ENCODE measurements at regions not wholly inside any gene's neighbourhood (a gene's known extent, or its start where the extent isn't known, plus 50 kb on each side); places are given as distances from the start of the nearest gene placed in this dataset.

GRCh38 chr9:124197177-124198095, 60.3 kb upstream of the NEK6 start:
- no peak for TF ChIP-seq TEAD4 (IDR thresholded peaks at IDR 0.05)
- TF ChIP-seq REST (IDR thresholded peaks at IDR 0.05; ENCODE audit: low read depth) = no peak
- TF ChIP-seq CEBPB (IDR thresholded peaks at IDR 0.05) = no peak
- no peak for TF ChIP-seq USF1 (IDR thresholded peaks at IDR 0.05)
- TF ChIP-seq YY1 (IDR thresholded peaks at IDR 0.05; ENCODE audit: low read depth) = no peak
- no peak for TF ChIP-seq EP300 (IDR thresholded peaks at IDR 0.05; ENCODE audit: borderline replicate concordance)
- no peak for TF ChIP-seq RAD21 (IDR thresholded peaks at IDR 0.05; ENCODE audit: low read depth)
- TF ChIP-seq MAX (IDR thresholded peaks at IDR 0.05) = no peak
- no peak for TF ChIP-seq EGR1 (IDR thresholded peaks at IDR 0.05)
- no peak for TF ChIP-seq CREB1 (IDR thresholded peaks at IDR 0.05; ENCODE audit: low read depth)
- no peak for TF ChIP-seq TAF1 (IDR thresholded peaks at IDR 0.05; ENCODE audit: low read depth)
- TF ChIP-seq FOXM1 (IDR thresholded peaks at IDR 0.05; ENCODE audit: borderline replicate concordance, low read depth) = no peak
